ENCODE measurements at regions not wholly inside any gene's neighbourhood (a gene's known extent, or its start where the extent isn't known, plus 50 kb on each side); places are given as distances from the start of the nearest gene placed in this dataset.
A peak's percentile ranks its signal among the peaks of the same experiment; 100 is the strongest.

DNA sequence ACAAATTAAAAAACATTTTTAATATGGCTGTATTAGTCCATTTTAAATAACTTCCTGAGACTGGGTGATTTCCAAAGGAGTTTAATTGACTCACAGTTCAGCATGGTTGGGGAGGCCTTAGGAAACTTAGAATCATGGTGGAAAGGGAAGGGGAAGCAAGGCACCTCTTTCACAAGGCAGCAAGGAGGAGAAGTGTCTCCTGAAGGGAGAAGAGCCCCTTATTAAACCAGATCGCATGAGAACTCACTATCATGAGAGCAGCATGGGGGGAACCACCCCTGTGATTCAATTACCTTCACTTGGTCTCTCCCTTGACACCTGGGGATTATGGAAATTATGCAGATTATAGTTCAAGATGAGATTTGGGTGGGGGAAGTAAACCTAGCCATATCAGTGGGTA, 488.6 kb downstream of the ETS1 start:
- no peak for DNase-seq (ENCODE audit: low spot score)

DNA sequence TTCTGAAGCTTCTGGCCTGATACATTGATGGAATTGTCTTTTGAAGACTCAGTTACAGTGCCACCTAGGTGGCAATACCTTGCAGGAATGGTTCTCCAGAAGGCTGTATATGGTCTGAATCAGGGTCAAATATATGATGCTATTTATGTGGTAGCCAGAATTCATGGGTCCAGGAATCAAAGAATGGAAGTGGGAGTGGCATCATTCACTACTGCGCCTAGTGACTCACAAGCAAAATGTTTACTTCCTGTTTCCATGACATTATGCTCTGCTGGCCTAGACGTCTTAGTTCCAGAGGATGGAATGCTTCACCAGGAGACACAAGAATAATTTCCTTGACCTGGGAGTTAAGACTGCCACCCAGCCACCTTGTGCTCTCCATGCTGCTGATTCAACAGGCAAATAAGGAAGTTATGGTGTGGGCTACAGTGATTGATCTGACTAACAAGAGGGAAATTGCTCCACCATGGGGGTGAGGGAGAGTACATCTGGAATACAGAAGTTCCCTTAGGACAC, 491.8 kb downstream of the ETS1 start:
- DNase-seq (ENCODE audit: low spot score): peak; percentile 79

DNA sequence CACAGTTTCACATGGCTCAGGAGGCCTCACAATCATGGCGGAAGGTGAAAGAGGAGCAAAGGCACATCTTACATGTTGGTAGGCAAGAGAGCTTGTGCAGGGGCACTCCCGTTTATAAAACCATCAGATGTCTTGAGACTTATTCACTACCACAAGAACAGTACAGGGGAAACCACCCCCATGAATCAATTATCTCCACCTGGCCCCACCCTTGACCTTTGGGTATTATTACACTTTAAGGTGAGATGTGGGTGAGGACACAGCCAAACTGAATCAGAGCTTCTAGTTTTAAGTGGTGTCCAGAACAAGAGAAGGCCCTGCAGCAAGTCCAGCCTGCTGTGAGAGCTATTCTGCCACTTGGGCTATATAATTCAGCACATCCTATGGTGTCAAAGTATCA, 493.7 kb downstream of the ETS1 start:
- DNase-seq (ENCODE audit: low spot score): no peak

DNA sequence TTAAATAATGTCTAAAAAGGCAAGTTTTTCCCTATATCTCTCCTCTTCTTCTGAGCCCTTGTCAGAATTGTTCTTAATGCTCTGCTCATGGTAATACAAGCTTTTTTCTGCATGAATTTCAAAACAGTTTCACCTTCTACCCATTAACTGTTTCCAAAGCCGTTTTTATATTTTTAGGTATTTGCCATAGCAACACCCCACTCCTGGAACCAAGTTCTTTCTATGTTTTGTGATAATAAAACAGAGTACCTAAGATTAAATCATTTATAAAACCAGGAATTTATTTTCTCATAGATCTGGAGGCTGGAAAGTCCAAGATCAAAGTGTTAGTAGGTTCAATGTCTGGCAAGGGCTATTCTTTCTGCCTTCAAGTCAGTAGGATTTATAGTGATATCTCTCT, 497.4 kb downstream of the ETS1 start:
- no peak for DNase-seq (ENCODE audit: low spot score)

DNA sequence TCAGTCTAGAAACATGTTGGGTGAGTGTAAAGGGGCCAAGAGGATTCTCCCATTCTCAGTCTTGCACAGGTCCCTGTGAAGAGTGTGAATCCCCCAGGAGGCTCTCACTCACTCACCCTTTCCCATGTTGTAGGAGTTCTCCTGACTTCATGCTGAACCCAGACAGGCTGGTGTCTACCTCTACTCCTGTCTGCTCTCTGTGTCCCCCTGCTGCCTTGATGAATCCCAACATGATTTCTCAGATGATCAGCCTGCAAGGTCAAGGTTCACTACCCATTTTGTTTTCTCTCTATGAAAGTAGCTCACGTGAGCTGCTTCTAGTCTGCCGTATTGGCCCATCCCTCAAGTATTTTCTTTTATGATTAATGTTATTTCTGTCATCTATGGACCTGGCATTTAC, 500.6 kb downstream of the ETS1 start:
- DNase-seq (ENCODE audit: low spot score): no peak

DNA sequence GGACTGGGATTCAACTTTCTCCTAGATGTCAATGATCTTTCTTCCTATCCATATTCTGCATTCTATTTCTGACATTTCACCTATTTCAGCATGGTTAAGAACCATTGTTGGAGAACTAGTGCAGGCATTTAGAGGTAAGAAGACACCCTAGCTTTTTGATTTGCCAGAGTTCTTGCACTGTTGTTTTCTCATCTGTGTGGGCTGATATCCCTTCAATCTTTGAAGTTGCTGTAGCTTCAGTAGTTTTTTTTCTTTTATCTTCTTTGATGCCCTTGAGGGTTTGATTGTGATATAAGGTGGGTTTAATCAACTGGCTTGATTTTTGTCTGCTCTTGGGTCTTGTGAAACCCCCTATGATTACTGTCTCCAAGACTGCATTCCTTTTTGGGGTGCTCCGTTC, 502.1 kb downstream of the ETS1 start:
- DNase-seq (ENCODE audit: low spot score): no peak

DNA sequence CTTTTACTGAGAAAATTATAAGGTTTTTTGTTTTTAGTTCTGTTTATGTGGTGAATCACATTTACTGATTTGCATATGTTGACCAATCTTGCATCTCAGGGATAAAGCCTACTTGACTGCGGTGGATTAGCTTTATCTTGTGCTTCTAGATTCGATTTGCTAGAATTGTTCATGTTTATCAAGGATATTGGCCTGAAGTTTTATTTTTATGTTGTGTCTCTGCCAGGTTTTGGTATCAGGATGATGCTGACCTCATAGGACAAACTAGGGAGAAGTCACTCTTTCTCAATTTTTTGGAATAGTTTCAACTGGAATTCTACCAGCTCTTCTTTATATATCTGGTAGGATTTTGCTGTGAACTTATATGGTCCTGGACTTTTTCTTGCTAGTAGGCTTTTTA, 504.8 kb downstream of the ETS1 start:
- no peak for DNase-seq (ENCODE audit: low spot score)

DNA sequence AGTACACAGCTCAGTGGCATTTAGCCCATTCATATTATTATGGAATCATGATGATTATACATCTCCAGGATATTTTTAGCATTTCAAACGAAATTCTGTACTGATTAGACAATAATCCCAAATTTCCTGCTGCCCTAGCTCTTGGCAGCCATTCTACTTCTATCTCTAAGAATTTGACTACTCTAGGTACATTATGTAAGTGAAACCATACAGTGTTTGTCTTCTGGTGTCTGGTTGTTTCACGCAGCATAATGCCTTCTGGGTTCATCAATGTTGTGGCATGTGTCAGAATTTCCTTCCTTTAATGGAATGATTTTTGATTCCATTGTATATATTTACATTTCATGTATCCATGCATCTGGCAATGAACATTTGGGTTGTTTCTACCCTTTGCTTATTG, 517.7 kb downstream of the ETS1 start:
- DNase-seq (ENCODE audit: low spot score): no peak

DNA sequence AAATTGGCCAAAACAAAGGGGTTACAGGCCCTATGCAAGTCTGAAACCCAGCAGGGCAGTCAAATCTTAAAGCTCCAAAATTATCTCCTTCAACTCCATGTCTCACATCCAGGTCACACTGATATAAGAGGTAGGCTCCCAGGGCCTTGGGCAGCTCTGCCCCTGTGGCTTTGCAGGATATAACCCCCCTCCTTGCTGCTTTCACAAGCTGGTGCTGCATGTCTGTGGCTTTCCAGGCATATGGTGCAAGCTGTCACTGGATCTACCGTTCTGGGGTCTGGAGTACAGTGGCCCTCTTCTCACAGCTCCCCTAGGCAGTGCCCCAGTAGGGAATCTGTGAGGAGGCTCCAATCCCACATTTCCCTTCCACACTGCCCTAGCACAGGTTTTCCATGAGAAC, 519.6 kb downstream of the ETS1 start:
- no peak for DNase-seq (ENCODE audit: low spot score)

DNA sequence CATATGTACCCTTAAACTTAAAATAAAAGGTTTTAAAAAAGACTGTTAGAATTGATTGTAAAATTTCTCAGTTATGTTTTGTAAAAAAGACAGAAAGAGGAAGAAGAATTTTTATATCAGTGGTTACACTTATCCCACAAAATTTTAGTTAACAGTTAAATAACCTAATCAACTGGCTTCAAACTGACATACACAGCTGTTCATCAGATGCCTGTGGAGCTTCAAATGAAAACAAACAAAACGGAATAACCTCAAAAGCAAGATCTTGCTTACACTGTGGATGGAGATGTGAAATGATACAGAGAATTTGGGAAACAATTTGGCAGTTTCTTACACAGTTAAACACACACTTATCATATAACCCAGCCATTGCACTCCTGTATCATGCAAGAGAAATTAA, 521.0 kb downstream of the ETS1 start:
- no peak for DNase-seq (ENCODE audit: low spot score)

DNA sequence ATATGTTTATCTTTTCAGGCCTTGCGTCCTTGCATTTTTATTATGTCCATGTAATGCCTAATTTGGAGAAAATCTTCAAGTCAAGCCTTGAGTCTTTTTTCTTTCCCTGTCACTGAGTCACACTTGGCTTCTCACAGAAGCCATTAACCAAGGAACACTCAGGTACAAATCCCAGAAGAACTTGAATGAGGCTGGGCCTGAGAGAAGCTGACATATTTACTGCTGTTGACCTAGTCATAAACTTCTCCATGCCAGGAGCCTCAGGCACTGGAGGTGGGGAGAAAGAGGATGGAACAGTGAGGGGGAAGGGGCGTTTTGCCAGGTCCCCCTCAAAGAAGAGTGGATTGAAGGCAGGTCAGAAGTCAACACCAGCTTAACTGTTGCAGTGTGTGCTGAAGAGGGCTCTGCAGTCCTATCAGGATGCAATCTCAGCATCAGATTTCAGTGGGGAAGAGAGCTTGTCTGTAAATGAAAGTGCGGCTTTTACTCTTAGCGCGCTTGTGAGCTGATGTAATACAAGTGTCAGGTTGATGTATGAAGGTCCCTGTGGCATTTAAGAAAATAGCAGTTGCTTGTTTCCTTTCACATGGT, 526.0 kb downstream of the ETS1 start:
- no peak for DNase-seq (ENCODE audit: low spot score)

DNA sequence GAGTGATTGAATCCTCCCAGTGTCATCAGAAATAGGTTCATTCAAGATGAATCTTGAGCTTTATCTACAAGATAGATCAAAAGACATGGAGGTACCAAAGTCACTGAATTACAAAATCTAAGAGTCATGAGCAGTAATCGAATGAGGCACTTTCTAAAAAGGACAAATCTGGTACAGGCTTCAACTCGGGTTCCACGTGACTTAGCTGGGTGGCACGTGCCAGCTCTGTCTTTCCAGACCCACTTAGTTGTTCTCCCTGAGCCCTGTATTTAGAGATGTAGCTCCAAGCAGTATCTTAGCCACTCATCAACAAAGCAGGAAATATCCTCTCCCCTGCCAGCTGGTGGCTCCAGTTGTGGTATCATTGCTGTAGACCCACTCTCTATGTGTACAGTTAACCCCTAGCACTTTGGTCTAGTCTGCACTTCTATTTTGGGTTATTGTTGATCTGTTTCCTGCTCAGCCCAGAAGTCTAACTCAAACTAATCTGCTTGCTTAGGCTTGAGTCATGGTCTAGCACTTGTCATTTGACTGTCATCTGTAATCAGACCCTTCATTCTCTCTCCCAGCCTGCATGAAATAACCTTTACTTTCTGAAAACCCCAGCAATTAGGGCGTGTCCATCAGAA, 528.7 kb downstream of the ETS1 start:
- DNase-seq (ENCODE audit: low spot score): no peak

DNA sequence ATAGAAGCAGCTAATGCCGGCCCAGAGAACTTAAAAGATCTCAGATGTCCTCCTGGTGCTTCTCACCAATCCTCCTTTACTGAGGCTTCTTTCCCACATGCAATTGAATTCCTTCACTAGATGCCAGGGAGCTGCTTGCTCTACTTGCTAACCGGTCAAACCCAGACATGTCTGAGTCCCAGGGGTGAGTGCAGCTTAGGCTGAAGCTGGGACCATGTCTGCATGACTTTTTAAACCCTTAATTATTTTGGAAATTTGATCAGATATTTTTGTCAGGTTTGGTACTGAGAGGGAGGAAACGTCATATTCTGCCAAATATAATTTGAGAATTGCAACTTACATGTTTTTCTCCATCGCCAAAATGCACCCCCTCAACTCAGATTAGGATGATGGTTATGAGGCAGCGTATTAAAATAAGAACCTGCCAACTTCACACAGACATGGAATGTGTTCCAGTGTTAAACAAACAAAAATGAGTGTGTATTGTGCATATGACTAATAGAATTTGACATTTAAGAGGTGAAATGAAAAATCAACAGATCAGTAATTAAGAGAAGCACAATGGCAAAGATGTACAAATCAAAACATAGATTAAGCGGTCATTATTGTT, 529.5 kb downstream of the ETS1 start:
- DNase-seq (ENCODE audit: low spot score): no peak

DNA sequence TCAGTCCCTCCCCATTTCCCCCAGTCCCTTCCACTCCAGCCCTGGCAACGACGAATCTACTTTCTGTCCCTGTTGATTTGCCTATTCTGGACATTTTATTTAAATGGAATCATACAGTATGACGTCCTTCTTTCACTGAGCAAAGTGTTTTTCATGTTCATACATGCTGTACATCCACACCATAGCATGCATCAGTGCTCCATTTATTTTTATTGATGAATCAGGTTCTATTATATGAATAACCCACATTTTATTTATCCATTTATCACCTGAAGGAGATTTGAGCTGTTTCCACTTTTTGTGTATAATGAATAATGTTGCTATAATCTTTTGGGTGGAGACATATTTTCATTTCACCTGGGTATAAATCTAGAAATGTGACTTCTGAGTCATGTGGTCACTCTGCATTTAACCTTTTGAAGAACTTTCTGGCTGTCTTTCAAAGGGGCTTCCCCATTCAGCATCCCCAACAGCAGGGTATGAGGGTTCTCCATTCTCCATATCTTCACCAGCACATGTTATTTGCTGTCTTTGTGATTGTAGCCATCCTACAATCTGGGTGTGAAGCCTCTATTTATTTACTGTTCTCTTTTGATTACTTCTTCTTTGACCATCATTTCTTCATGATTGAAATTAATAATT, 531.7 kb downstream of the ETS1 start:
- DNase-seq (ENCODE audit: low spot score): no peak

DNA sequence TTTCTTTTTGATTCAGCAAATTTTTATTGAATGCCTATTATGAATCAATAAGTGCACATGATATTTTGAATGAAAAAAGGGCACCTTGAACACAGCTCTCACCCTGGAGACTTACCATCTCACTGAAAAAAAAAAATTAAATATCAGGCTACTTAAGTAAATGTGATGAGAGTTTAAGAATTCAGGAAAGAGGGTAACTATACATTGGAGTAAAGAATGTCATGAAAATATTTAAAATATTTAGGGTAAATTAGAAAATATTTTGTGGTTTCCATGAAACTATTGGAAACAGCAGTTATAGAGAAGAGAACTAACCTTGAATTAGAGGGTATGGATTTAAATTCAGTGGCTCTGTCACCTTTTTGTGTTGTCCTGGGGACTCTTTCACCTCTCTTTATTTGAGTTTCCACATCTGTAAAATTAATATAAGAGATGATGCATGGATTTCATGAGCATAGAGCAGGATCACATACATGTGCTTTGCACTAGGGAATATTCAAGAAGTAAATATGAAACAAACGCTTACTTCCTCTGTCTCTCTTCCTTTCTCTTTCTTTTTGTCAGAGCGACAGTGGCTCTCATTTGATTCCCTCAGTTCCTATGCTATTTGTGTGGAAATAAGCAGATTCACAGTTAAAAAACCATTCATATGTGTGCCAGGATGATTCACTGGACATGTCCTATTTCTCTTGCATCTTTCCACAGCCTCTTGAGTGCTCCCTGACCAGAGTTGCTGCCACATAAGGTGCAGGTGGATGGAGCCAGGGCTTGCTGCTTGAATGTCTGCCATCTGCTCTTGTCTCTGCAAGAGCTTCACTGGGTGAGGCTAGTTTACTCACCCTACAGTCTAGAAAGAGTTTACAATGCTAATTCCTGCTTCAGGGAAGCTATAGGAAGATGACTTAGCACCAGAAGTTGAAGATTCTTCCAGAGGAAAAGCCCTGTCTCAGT, 533.1 kb downstream of the ETS1 start:
- no peak for DNase-seq (ENCODE audit: low spot score)

DNA sequence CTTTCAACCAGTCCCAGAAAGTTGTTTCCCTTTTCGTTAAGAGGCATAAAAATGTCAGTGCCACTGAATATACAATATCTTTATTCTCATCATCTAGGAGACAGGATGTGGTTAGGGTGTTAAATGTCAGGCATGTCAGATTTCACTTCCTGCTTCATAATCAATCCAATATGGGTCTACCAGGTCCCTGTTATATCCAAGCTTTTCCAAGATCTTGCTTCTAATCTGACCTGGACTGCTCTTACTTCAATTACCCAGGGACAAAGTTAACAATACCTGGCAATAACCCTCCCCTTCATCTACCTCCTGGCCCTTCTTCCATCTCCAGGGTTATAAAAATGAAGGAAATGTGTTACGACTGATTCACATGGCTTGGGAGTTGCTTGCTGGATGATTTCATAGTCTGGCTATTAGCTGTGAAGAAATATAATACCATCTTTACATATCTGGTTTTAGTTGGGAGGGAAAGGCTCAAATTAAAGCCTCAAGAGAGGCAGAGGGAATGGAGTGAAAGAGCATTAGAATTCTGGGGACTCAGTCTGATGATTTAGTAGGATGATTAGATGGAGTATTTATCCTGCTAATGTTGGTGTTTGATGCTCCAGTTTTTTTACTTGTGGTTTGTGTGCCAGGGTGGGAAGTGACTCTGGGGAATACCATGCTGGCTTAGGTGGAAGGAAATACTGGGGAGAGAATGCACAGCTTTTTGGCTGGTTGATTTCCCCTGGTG, 534.3 kb downstream of the ETS1 start:
- peak; percentile 19 for DNase-seq (ENCODE audit: low spot score)

DNA sequence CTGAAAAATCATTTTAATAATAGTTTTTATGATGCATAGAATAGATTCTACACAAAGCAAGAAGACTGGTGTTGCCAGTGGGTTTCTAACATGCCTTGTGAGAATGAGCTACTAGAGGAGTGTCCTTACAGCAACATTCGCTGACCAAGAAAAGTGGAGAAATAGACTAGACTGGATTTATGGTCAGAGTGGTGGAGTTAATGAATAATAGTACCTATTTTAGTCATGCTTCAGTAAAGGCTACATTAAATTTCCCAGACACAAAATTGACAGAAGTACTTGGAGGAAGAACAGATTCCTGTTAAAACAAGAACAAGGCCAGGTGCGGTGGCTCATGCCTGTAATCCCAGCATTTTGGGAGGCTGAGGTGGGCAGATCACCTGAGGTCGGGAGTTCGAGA, 539.2 kb downstream of the ETS1 start:
- no peak for DNase-seq (ENCODE audit: low spot score)

DNA sequence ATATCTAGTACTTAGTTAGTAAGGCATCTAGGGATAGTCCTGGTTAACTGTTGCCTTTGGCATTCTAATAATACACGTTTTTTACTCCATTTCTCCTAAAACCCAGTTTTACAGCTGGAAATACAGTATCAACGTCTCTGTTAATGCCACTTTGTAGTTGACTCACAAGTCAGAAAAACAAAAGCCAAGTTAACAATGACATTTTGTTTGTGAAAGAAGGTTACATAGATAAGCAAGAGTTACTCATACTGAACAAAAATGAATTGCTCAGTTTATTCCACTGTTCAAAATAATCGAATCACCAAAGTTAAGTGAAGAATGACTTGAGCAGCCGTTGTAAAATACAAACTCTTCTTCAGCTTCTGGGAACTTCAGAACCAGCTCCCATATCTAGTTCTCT, 540.3 kb downstream of the ETS1 start:
- DNase-seq (ENCODE audit: low spot score): no peak

DNA sequence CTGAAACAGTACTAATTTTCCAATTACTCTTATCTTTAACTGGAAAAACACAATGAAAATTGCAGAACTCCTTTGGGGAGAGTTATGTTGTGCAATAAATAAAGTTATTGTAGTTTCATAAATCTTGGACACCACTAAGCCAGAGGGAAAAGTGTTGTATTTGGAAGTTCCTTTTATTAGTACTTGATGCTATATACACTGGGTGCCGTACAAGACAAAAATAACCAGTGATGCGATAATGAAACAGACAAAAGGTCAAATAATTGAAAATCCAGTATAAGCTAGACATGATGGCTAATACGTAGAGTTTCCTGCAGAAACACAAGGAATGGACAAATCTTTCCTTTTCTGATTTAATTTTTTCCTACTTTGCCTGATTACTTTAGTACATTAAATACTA, 541.1 kb downstream of the ETS1 start:
- no peak for DNase-seq (ENCODE audit: low spot score)

DNA sequence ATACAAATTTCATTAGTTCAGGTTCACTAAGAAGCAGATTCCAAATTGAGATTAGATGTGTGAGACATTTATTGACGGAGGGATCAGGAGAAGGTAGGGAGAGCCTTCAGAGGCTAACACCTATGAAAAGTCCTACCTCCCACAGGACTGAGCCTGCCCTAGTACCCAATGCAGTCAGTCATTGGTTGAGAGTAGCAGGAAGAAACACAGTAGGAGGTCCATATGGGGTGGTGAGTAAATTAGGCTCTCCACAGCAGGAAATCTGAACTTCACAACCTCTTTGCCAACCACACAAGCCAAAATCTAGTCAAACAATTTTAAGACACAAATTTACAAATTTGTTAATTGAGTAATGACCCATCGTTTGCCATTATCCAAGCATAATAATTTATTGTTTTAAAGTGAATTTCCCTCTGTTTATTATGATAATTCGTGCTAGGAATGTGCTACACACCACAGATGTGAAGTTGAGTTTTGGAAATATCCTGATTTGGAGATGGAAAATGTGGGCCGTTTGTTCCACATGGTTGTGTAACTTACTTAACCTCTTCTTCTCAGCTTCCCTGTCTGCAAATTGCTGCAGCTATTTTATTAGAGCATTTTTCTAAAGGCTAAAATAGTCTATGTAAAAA, 542.1 kb downstream of the ETS1 start:
- DNase-seq (ENCODE audit: low spot score): no peak

Measured in HT-29 (cell line).